ENCODE measurements at regions not wholly inside any gene's neighbourhood (a gene's known extent, or its start where the extent isn't known, plus 50 kb on each side); places are given as distances from the start of the nearest gene placed in this dataset.

- H2BK120ac ChIP-seq (ENCODE audit: low read depth, low read length), result no peak overlapping the region
- H2BK5ac ChIP-seq (ENCODE audit: low read depth, low read length, poor library complexity, severe bottlenecking), result no peak overlapping the region
- dilution Hi-C loops (cut with HindIII; ENCODE audit: low sequenced_read_pairs, unreplicated experiment), result no loop called here
- H3K4me3 ChIP-seq (ENCODE audit: insufficient read depth, low read depth, low read length), result no peak overlapping the region
- no peak overlapping the region for H3K18ac ChIP-seq (ENCODE audit: low read depth, low read length)
- no peak overlapping the region for H4K5ac ChIP-seq (ENCODE audit: low read depth, low read length)
- in situ Hi-C loops (cut with MboI; ENCODE audit: low sequenced_read_pairs), result no loop called here
- H2AK9ac ChIP-seq (replicated peaks; ENCODE audit: low read depth, low read length, poor library complexity), result no peak overlapping the region
- H3K79me1 ChIP-seq (ENCODE audit: low read depth in 1 of 2, low read length in 2 of 2), result no peaks in the 10 kb centered on the region
- H3K23ac ChIP-seq (ENCODE audit: low read depth, low read length), result no peak overlapping the region
- no peaks in the 10 kb centered on the region for H3K9me1 ChIP-seq (ENCODE audit: insufficient read depth, low read length)
- H4K91ac ChIP-seq (ENCODE audit: insufficient read depth, low read depth, low read length), result no peak overlapping the region
- H3K14ac ChIP-seq (replicated peaks; ENCODE audit: low read depth, low read length), result no peak overlapping the region
- no peaks in the 10 kb centered on the region for H3K4me1 ChIP-seq (ENCODE audit: control insufficient read depth, insufficient read depth, low read length)
- no peak overlapping the region for H3K9ac ChIP-seq (ENCODE audit: low read depth, low read length)
- H4K8ac ChIP-seq (ENCODE audit: low read depth in 2 of 2, low read length in 2 of 2), result no peak overlapping the region
- ChIA-PET CTCF (no interaction called here), POLR2A (ENCODE audit: unreplicated experiment) (no interaction called here)
- no peak overlapping the region for H3K4me2 ChIP-seq (ENCODE audit: low read depth, low read length)
- H4K20me1 ChIP-seq (ENCODE audit: insufficient read depth, low read length), result no peaks in the 10 kb centered on the region
- H2AK5ac ChIP-seq (ENCODE audit: low read depth, low read length), result no peak overlapping the region
- no peaks in the 10 kb centered on the region for H3K27me3 ChIP-seq (ENCODE audit: control insufficient read depth, insufficient read depth, low read length)
- no peak for DNase-seq
- H3K27ac ChIP-seq (ENCODE audit: insufficient read depth, low read length), result no peak overlapping the region
- no peaks in the 10 kb centered on the region for H3K36me3 ChIP-seq (ENCODE audit: control insufficient read depth, insufficient read depth, low read length)
- no peak overlapping the region for H3K4ac ChIP-seq (ENCODE audit: low read depth, low read length)
- TF ChIP-seq CEBPB (IDR thresholded peaks at IDR 0.05; ENCODE audit: low read depth, low read length), result no peak
- TF ChIP-seq MAFK (IDR thresholded peaks at IDR 0.05; ENCODE audit: low read depth, low read length), result no peak
- TF ChIP-seq POLR2A (IDR thresholded peaks at IDR 0.05; ENCODE audit: low read depth, low read length), result no peak
- TF ChIP-seq CTCF (conservative IDR thresholded peaks at IDR 0.05; ENCODE audit: low read depth, low read length), result no peak
- TF ChIP-seq BHLHE40 (IDR thresholded peaks at IDR 0.05; ENCODE audit: low read depth, low read length), result no peak
- TF ChIP-seq MXI1 (IDR thresholded peaks at IDR 0.05; ENCODE audit: borderline replicate concordance, low read depth, low read length), result no peak
- TF ChIP-seq USF2 (IDR thresholded peaks at IDR 0.05; ENCODE audit: low read depth, low read length), result no peak
- TF ChIP-seq NFE2L2 (IDR thresholded peaks at IDR 0.05; ENCODE audit: low read depth, low read length), result no peak
- no peak for TF ChIP-seq SMC3 (IDR thresholded peaks at IDR 0.05; ENCODE audit: low read depth, low read length)
- no peak for TF ChIP-seq CHD1 (IDR thresholded peaks at IDR 0.05; ENCODE audit: low read depth, low read length)
- TF ChIP-seq MAZ (IDR thresholded peaks at IDR 0.05; ENCODE audit: borderline replicate concordance, low read depth, low read length), result no peak
- no peak overlapping the region for H3K56ac ChIP-seq (ENCODE audit: extremely low read depth, insufficient read depth, low read length)
- no peak overlapping the region for H2BK20ac ChIP-seq (ENCODE audit: low read depth, low read length)
- ATAC-seq (ENCODE audit: low read depth), result no peak
- no peak overlapping the region for H2BK15ac ChIP-seq (ENCODE audit: low read depth, low read length)
- 0% methylated on average over 1 of the region's 7 CpGs; no CpG with 5 or more reads in 1 of the 2 experiments for WGBS, 2 experiments (ENCODE audit: extremely low coverage in 2 of 2, insufficient read length in 1 of 2)
- peaks cover 19% of the 10 kb centered on the region for H3K9me3 ChIP-seq (ENCODE audit: control insufficient read depth, insufficient read depth, low read length)
- BruUV-seq (replicated peaks), result no TSS peak
- intact Hi-C loops (cut with micrococcal nuclease), result no loop called here
- H2AFZ ChIP-seq (replicated peaks; ENCODE audit: low read length, poor library complexity), result no peak overlapping the region
Measured at GRCh38 chr10:1938317-1938716, 201.0 kb upstream of the ADARB2 start.
